Fibroblast of upper back skin (primary cell): ENCODE measurements at regions not wholly inside any gene's neighbourhood (a gene's known extent, or its start where the extent isn't known, plus 50 kb on each side); places are given as distances from the start of the nearest gene placed in this dataset.

Experiments
- DNase-seq: peaks from one replicate; pipeline ENCODE4 v3.0.0-alpha.2; 2013

GRCh38 chr22:27491888-27492287, 309.7 kb downstream of the MN1 start:
- no peak for DNase-seq

- no peak for DNase-seq
Observed at GRCh38 chr22:27492566-27493201, 308.9 kb downstream of the MN1 start.

- DNase-seq = no peak
Observed at GRCh38 chr22:27493796-27494195, 307.8 kb downstream of the MN1 start.

- no peak for DNase-seq
Observed at GRCh38 chr22:27494785-27495184, 306.8 kb downstream of the MN1 start.

DNA sequence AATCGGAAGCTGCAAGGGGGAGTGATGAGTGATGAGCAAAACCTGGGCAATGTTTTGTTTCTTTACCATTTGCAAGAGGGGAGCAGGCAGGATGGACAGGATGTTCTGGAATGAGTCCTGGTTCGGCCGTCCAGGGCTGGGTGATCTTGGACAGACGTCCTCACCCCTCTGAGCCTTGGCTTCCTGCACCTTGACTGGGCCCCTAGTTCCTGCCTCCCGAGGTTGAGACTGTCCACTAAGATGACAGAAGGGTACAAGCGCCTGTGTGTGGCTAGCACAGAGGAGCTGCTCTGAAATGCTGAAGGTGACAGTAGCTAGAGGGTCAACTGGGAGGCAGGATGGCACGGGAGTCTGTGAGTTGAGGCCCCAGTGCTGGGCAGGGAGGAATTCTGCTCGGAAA, 306.2 kb downstream of the MN1 start:
- DNase-seq = no peak

- DNase-seq = no peak
Observed at GRCh38 chr22:27499121-27499520, 302.4 kb downstream of the MN1 start.

- DNase-seq = no peak
Observed at GRCh38 chr22:27501191-27501936, 300.2 kb downstream of the MN1 start.

GRCh38 chr22:27502327-27502726, 299.2 kb downstream of the MN1 start:
- no peak for DNase-seq

GRCh38 chr22:27504360-27505253, 296.9 kb downstream of the MN1 start:
- no peak for DNase-seq

- DNase-seq = peak; percentile 53
Observed at GRCh38 chr22:27507111-27507611, 294.4 kb downstream of the MN1 start.

DNA sequence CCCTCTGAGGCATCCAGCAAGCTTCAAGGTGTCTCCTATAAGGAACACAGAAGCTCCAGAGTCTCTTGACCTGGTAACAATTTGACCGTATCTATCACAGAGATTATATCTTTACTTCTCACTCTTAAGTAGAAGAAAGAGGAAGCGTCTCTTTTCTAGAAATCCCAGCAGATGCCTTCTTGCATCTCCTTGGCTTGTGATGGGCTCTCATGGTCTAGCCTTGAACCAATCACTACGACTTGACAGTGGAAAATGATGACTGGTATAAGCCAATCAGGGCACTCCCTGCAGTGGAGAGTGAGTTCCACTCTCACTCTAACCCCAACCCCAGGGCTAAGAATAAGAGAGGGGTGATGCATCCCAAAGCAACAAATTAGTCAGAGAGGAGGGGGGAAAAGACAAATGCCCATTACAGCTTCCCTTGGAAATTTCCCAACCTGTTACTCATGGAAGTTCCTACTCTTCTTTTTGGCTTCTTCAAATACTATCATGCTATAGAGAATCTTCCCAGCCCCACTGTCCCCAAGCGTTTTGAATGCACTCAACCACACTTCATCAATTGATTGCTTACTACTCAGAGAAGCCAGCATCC, 293.5 kb downstream of the MN1 start:
- DNase-seq = peak; percentile 67

DNA sequence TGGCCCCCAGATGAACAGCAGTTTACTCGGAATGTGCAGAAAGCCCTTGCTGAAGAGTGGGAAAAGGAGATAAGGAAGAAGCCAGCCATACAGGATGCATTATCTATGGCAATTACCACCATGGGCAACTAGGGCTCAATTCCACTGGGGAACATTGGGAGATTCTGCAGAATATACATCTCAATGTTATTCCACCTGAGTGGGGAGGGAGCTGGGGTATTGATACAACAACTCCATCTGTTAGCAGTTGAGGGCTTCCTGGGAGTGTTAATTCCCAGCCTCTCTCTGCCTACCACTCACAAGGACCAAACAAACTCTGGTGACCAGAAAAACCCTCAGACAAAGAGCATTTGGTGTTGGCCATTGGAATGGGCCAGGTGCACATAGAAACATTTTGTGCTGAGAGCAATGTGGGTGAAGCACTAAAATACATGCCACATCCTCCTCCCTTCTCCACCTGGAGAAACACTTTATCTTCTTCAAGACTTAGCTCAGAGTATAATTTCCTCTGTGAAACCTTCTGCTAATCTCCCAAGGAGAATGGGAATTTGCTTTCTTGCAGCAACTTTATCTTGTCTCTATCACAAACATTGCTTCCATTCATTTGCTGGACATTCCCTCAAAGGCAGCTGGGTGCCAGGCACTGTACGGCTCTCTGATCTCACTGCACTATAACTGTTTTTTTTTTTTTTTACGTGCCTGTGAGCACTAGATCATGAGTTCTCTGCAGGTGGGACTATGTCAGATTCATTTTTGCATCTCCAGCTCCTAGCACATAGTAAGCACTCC, 292.2 kb downstream of the MN1 start:
- DNase-seq = no peak

- no peak for DNase-seq
Observed at GRCh38 chr22:27510024-27510423, 291.5 kb downstream of the MN1 start.

DNA sequence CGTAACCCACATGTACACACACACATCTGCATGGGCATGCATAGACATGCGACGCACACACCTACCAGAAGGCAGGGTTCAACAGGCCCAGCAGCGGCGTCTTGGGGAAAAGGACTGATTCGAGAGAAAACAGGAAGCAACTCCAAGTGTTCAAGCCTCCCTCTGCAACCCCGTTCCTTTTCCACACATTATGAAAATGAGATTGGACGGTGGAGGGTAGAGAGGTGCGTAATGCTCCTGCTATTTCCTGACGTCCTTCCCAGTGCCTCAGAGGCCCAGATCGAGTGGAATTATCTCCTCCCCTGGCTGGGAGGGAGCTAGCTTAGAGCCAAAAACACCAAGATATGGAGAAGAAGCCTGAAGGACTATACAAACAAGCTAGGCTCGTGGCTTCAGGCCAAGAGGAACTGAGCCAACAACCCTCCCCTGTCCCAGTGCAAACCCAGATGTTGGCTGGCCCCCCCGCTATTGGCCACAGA, 289.2 kb downstream of the MN1 start:
- peak; percentile 96 for DNase-seq

DNA sequence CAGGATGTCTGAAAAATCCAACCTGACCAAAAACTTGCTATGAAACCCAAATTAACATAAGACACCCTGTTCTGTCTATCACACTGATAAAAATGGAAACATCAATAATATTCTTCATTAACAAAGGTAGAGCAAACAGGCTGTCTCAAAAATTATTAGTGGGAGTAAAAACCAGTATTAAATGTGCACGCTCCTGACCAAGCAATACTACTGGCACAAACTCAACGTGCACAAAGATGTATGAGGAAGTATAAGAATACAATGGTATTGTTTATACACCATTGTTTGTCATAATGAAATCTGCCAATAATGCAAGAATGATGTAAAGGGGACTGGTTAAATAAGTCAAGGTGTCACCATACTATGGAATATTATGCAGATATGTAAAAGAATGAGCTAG, 288.5 kb downstream of the MN1 start:
- DNase-seq = no peak

DNA sequence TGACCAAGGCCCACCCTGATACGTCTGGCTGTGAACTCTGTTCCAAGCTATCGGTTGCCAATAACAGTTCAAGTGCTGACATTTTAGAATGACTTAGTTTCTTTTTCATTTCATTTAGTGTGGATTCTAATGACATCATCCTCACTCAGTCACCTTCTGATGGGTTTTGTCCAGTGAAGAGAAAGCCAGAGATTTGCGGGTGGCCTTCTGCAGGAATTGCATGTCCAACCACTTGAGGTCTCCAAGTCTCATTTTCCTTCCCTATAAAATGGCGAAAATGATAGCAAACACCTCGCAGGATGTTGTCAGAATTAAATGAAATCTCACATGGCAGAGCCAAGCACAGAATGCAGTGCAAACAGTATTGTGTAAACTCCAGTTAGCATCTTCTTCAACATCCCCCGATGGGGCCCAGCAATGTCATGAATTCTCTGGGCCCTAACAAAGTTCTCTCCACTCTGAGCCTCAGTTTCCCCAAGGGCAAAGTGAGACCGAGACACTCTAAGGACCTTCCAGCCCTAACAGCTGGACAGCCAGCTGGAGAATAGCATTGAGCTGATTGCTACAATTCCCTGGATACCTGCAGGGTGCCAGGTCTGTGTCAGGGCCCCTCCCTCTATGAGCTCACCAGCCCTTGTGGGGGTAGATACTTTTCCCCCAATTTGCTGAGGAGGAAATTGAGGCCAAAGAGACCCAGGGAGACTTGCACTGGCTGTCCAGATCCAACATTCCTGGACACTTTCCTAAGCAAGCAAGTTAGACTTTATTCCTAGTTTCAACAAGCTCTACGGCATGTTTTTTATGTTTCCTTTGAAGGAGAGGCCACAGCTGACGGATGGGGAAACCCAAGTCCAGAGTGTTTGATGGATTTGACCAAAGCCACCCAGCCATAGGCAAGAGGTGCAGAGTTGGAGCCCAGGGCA, 286.7 kb downstream of the MN1 start:
- peak; percentile 64 for DNase-seq

- no peak for DNase-seq
Observed at GRCh38 chr22:27517361-27518155, 284.0 kb downstream of the MN1 start.

DNA sequence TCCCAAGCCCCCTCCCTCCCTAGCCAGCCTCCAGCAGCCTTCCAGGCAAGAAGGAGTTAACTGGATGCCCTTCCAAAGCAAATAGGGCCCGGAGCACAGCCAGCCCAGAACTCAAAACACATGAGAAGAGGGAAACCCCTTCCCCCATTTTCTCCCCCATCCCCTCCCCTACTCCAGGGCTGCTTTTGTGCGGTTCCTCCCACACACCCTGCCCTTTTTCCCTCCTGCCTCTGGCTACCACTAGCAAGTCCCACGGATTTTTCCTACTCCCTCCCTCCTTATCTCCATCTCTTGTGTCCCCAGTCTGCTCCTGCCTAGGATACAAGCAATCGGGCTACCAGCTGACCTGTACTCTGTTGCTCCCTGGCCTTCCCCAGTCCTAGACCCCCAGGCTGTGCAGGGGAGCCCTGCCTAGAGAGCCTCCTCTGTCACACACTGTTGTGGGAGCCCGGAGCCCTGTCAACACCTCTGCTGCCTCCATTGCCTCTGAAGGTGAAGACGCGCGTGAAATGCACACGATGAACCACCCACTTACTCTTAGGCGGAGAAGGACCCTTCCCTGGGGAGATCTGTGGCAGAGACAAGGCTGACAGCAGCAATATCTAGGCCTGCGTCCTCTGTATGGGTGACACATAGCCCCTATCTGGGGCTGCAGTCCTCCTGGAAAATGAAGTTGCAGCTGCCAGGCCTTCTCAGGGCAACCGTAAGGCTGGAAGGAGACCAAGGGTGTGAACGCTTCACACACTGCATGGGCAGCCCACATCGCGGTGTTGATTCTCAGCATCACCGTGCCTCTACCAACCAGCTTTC, 282.8 kb downstream of the MN1 start:
- no peak for DNase-seq

- no peak for DNase-seq
Observed at GRCh38 chr22:27523711-27524110, 277.8 kb downstream of the MN1 start.
